ENCODE measurements at regions not wholly inside any gene's neighbourhood (a gene's known extent, or its start where the extent isn't known, plus 50 kb on each side); places are given as distances from the start of the nearest gene placed in this dataset.

GRCh38 chr4:29459926-29460325, 1260.2 kb upstream of the PCDH7 start:
- H3K27me3 ChIP-seq (replicated peaks in 1 of 2; ENCODE audit: control insufficient read depth in 2 of 2, insufficient read depth in 2 of 2, low read length in 1 of 2): no peaks in the 10 kb centered on the region

More at GRCh38 chr4:29459926-29460325, 1260.2 kb upstream of the PCDH7 start:
- no peak for FAIRE-seq
- no peak for DNase-seq (ENCODE audit: low read depth, low spot score)
- Histone ChIP-seq H4K20me1 (ENCODE audit: control insufficient read depth, insufficient read depth) (no peaks in the 10 kb centered on the region), H3K79me2 (ENCODE audit: control insufficient read depth, insufficient read depth, low read length) (no peaks in the 10 kb centered on the region), H3K36me3 (ENCODE audit: control insufficient read depth in 2 of 2, insufficient read depth in 2 of 2, low read length in 1 of 2) (no peaks in the 10 kb centered on the region), H3K27ac (ENCODE audit: control insufficient read depth, insufficient read depth) (no peak overlapping the region), H3K9me3 (replicated peaks; ENCODE audit: control insufficient read depth, insufficient read depth, low read length) (no peaks in the 10 kb centered on the region), H3K4me3 (no peak overlapping the region), H3K9ac (ENCODE audit: control insufficient read depth, insufficient read depth, low read length) (no peak overlapping the region), H3K4me1 (ENCODE audit: control insufficient read depth, insufficient read depth, low read length) (no peaks in the 10 kb centered on the region), H3K4me2 (ENCODE audit: control insufficient read depth, insufficient read depth) (no peak overlapping the region), H2AFZ (ENCODE audit: control insufficient read depth, low read depth, low read length) (no peak overlapping the region)
- 2% methylated on average over 3 of the region's 3 CpGs for WGBS (ENCODE audit: insufficient coverage, insufficient replicate concordance, low lambda C conversion rate, missing lambda C conversion rate)
- intact Hi-C loops (cut with micrococcal nuclease; ENCODE audit: unreplicated experiment): no loop called here
- ATAC-seq: no peak
- RAD21 ChIA-PET (ENCODE audit: unreplicated experiment): no interaction called here
- SMC1A ChIA-PET (ENCODE audit: uncharacterized antibody, unreplicated experiment): no interaction called here
- in situ Hi-C loops (cut with MboI): no loop called here
- POLR2A ChIA-PET: no interaction called here
- BruUV-seq (replicated peaks): no TSS peak
- TF ChIP-seq IKZF2 (IDR thresholded peaks at IDR 0.05) (no peak), ZNF217 (IDR thresholded peaks at IDR 0.05) (no peak), CHD4 (IDR thresholded peaks at IDR 0.05) (no peak), MYB (IDR thresholded peaks at IDR 0.05; ENCODE audit: borderline replicate concordance, low read depth, low read length) (no peak), POLR2AphosphoS5 (IDR thresholded peaks at IDR 0.05; ENCODE audit: low read length) (no peak), NR2C2 (IDR thresholded peaks at IDR 0.05; ENCODE audit: borderline replicate concordance, control insufficient read depth, insufficient read length, low read depth) (no peak)
- TF ChIP-seq, protein P1, sequence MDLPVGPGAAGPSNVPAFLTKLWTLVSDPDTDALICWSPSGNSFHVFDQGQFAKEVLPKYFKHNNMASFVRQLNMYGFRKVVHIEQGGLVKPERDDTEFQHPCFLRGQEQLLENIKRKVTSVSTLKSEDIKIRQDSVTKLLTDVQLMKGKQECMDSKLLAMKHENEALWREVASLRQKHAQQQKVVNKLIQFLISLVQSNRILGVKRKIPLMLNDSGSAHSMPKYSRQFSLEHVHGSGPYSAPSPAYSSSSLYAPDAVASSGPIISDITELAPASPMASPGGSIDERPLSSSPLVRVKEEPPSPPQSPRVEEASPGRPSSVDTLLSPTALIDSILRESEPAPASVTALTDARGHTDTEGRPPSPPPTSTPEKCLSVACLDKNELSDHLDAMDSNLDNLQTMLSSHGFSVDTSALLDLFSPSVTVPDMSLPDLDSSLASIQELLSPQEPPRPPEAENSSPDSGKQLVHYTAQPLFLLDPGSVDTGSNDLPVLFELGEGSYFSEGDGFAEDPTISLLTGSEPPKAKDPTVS (IDR thresholded peaks at IDR 0.05; ENCODE audit: low read depth, low read length): no peak
- TF ChIP-seq, protein P2, sequence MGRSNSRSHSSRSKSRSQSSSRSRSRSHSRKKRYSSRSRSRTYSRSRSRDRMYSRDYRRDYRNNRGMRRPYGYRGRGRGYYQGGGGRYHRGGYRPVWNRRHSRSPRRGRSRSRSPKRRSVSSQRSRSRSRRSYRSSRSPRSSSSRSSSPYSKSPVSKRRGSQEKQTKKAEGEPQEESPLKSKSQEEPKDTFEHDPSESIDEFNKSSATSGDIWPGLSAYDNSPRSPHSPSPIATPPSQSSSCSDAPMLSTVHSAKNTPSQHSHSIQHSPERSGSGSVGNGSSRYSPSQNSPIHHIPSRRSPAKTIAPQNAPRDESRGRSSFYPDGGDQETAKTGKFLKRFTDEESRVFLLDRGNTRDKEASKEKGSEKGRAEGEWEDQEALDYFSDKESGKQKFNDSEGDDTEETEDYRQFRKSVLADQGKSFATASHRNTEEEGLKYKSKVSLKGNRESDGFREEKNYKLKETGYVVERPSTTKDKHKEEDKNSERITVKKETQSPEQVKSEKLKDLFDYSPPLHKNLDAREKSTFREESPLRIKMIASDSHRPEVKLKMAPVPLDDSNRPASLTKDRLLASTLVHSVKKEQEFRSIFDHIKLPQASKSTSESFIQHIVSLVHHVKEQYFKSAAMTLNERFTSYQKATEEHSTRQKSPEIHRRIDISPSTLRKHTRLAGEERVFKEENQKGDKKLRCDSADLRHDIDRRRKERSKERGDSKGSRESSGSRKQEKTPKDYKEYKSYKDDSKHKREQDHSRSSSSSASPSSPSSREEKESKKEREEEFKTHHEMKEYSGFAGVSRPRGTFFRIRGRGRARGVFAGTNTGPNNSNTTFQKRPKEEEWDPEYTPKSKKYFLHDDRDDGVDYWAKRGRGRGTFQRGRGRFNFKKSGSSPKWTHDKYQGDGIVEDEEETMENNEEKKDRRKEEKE (IDR thresholded peaks at IDR 0.05): no peak
- TF ChIP-seq, protein P3, sequence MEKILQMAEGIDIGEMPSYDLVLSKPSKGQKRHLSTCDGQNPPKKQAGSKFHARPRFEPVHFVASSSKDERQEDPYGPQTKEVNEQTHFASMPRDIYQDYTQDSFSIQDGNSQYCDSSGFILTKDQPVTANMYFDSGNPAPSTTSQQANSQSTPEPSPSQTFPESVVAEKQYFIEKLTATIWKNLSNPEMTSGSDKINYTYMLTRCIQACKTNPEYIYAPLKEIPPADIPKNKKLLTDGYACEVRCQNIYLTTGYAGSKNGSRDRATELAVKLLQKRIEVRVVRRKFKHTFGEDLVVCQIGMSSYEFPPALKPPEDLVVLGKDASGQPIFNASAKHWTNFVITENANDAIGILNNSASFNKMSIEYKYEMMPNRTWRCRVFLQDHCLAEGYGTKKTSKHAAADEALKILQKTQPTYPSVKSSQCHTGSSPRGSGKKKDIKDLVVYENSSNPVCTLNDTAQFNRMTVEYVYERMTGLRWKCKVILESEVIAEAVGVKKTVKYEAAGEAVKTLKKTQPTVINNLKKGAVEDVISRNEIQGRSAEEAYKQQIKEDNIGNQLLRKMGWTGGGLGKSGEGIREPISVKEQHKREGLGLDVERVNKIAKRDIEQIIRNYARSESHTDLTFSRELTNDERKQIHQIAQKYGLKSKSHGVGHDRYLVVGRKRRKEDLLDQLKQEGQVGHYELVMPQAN (conservative IDR thresholded peaks at IDR 0.05): no peak
- CTCF ChIA-PET: no interaction called here

Data from GM12878 (cell line).